GM12891 (cell line): ENCODE measurements at regions not wholly inside any gene's neighbourhood (a gene's known extent, or its start where the extent isn't known, plus 50 kb on each side); places are given as distances from the start of the nearest gene placed in this dataset.

ENCODE experiments used
- PAX5 ChIP-seq: IDR thresholded peaks from 2 replicates; pipeline ENCODE4 v1.6.1; 2011; ENCODE audit warnings: low read length, moderate library complexity, mild to moderate bottlenecking; ENCODE audit not compliant: insufficient read depth, severe bottlenecking
- POLR2A ChIP-seq: IDR thresholded peaks from 2 replicates; pipeline ENCODE4 v1.6.1; 2011; ENCODE audit warnings: low read depth, low read length, control low read depth
- POLR2AphosphoS5 ChIP-seq: IDR thresholded peaks from 2 replicates; pipeline ENCODE4 v1.6.1; 2011; ENCODE audit warnings: low read depth, low read length, control low read depth
- POU2F2 ChIP-seq: IDR thresholded peaks from 2 replicates; pipeline ENCODE4 v1.6.1; 2011; ENCODE audit warnings: low read depth, mild to moderate bottlenecking, control low read depth, low read length, moderate library complexity
- SPI1 ChIP-seq: IDR thresholded peaks from 2 replicates; pipeline ENCODE4 v1.6.1; 2011; ENCODE audit warnings: low read depth, low read length, control low read depth
- TAF1 ChIP-seq: IDR thresholded peaks from 2 replicates; pipeline ENCODE4 v1.6.1; 2011; ENCODE audit warnings: low read depth, low read length, control low read depth

GRCh38 chr13:52916486-52916990 is 68.1 kb upstream of the PCDH8 start:
- no peak for TF ChIP-seq TAF1
- TF ChIP-seq POLR2AphosphoS5, result no peak
- TF ChIP-seq POLR2A, result no peak
- no peak for TF ChIP-seq POU2F2
- no peak for TF ChIP-seq SPI1
- no peak for TF ChIP-seq PAX5
